Astrocyte (in vitro differentiated cells and primary cell): ENCODE measurements at regions not wholly inside any gene's neighbourhood (a gene's known extent, or its start where the extent isn't known, plus 50 kb on each side); places are given as distances from the start of the nearest gene placed in this dataset.

Experiments used
- EZH2 ChIP-seq: IDR thresholded peaks from 2 replicates; pipeline ENCODE4 v1.6.1; 2012; ENCODE audit warnings: mild to moderate bottlenecking, low read length, inconsistent platforms; ENCODE audit not compliant: insufficient read depth
- TF ChIP-seq, protein P1 (sequence below): IDR thresholded peaks from 2 replicates; pipeline ENCODE4 v1.5.1; 2011; ENCODE audit warnings: low read depth, mild to moderate bottlenecking, inconsistent platforms, low read length, moderate library complexity; ENCODE audit not compliant: insufficient read depth

DNA sequence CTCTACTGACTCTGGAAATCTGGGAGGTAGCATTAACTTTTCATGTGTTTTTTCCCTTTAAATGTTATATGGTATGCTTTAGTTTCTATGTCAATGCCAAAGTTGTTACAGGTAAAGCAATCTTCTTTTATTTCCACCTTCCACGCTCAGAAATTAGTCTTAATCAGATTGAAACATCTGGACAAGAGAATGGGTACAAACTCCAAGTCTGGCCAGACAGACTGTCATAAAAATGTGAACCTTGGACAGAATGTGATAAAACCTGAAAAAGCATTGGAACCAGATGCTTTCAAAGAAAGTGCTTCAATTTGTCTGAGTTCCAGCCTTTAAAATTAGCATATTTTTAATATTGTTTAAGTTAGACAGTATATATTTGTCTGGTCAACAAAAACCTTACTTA, 110.7 kb upstream of the P2RY1 start:
- TF ChIP-seq, protein P1, sequence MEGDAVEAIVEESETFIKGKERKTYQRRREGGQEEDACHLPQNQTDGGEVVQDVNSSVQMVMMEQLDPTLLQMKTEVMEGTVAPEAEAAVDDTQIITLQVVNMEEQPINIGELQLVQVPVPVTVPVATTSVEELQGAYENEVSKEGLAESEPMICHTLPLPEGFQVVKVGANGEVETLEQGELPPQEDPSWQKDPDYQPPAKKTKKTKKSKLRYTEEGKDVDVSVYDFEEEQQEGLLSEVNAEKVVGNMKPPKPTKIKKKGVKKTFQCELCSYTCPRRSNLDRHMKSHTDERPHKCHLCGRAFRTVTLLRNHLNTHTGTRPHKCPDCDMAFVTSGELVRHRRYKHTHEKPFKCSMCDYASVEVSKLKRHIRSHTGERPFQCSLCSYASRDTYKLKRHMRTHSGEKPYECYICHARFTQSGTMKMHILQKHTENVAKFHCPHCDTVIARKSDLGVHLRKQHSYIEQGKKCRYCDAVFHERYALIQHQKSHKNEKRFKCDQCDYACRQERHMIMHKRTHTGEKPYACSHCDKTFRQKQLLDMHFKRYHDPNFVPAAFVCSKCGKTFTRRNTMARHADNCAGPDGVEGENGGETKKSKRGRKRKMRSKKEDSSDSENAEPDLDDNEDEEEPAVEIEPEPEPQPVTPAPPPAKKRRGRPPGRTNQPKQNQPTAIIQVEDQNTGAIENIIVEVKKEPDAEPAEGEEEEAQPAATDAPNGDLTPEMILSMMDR = no peak
- TF ChIP-seq EZH2 = no peak
